ENCODE measurements at regions not wholly inside any gene's neighbourhood (a gene's known extent, or its start where the extent isn't known, plus 50 kb on each side); places are given as distances from the start of the nearest gene placed in this dataset.

GRCh38 chr21:35149698-35150097, 100.6 kb upstream of the RUNX1 start:
- peaks cover 11% of the 10 kb centered on the region for H3K36me3 Mint-ChIP-seq (ENCODE audit: low read depth)
- H3K4me3 Mint-ChIP-seq = peak overlapping the region; percentile 15
- intact Hi-C loops (cut with micrococcal nuclease) = loop anchor here (1.0 to 5.0 kb wide), 4 partner anchors 48 to 101 kb away; no protein-coding TSS in a partner anchor
- peak overlapping the region; percentile 92 for H3K27ac Mint-ChIP-seq
- H3K9me3 Mint-ChIP-seq = peaks cover 21% of the 10 kb centered on the region
- no peaks in the 10 kb centered on the region for H3K27me3 Mint-ChIP-seq
- DNase-seq = no peak
- H3K4me1 Mint-ChIP-seq = peaks cover 33% of the 10 kb centered on the region

GRCh38 chr21:35147439-35147838, 98.3 kb upstream of the RUNX1 start:
- intact Hi-C loops (cut with micrococcal nuclease) = no loop called here
- no peak for DNase-seq
- no peaks in the 10 kb centered on the region for H3K27me3 Mint-ChIP-seq
- H3K4me3 Mint-ChIP-seq = no peak overlapping the region
- peaks cover 11% of the 10 kb centered on the region for H3K36me3 Mint-ChIP-seq (ENCODE audit: low read depth)
- H3K9me3 Mint-ChIP-seq = peaks cover 21% of the 10 kb centered on the region
- no peak overlapping the region for H3K27ac Mint-ChIP-seq
- H3K4me1 Mint-ChIP-seq = peaks cover 33% of the 10 kb centered on the region

GRCh38 chr21:35145626-35146233, 96.6 kb upstream of the RUNX1 start:
- peak overlapping the region; percentile 66 for H3K27ac Mint-ChIP-seq
- DNase-seq = no peak
- intact Hi-C loops (cut with micrococcal nuclease) = no loop called here

GRCh38 chr21:35144978-35145377, 95.9 kb upstream of the RUNX1 start:
- intact Hi-C loops (cut with micrococcal nuclease) = no loop called here
- H3K4me3 Mint-ChIP-seq = no peak overlapping the region
- H3K4me1 Mint-ChIP-seq = peaks cover 19% of the 10 kb centered on the region

More at GRCh38 chr21:35145626-35146233, 96.6 kb upstream of the RUNX1 start:
- peaks cover 20% of the 10 kb centered on the region for H3K4me1 Mint-ChIP-seq
- H3K27me3 Mint-ChIP-seq = no peaks in the 10 kb centered on the region
- H3K4me3 Mint-ChIP-seq = no peak overlapping the region
- peaks cover 19% of the 10 kb centered on the region for H3K9me3 Mint-ChIP-seq
- H3K36me3 Mint-ChIP-seq (ENCODE audit: low read depth) = peaks cover 9% of the 10 kb centered on the region

GRCh38 chr21:35142036-35142815, 93.1 kb upstream of the RUNX1 start:
- Mint-ChIP-seq H3K36me3 (ENCODE audit: low read depth) (no peaks in the 10 kb centered on the region), H3K4me3 (no peak overlapping the region), H3K27me3 (no peaks in the 10 kb centered on the region), H3K9me3 (peaks cover 5% of the 10 kb centered on the region), H3K27ac (no peak overlapping the region), H3K4me1 (peaks cover 28% of the 10 kb centered on the region)
- intact Hi-C loops (cut with micrococcal nuclease) = no loop called here
- no peak for DNase-seq

More at GRCh38 chr21:35144978-35145377, 95.9 kb upstream of the RUNX1 start:
- Mint-ChIP-seq H3K27ac (peak overlapping the region; percentile 79), H3K36me3 (ENCODE audit: low read depth) (peaks cover 4% of the 10 kb centered on the region), H3K9me3 (peaks cover 13% of the 10 kb centered on the region), H3K27me3 (no peaks in the 10 kb centered on the region)
- DNase-seq = no peak

GRCh38 chr21:35139382-35139715, 90.2 kb upstream of the RUNX1 start:
- no peaks in the 10 kb centered on the region for H3K36me3 Mint-ChIP-seq (ENCODE audit: low read depth)
- H3K4me1 Mint-ChIP-seq = peaks cover 27% of the 10 kb centered on the region
- H3K9me3 Mint-ChIP-seq = peaks cover 5% of the 10 kb centered on the region
- H3K27me3 Mint-ChIP-seq = no peaks in the 10 kb centered on the region
- intact Hi-C loops (cut with micrococcal nuclease) = loop anchor here (1.0 to 5.0 kb wide), 11 partner anchors 12 to 261 kb away; no protein-coding TSS in a partner anchor
- peak overlapping the region; percentile 74 for H3K4me3 Mint-ChIP-seq
- no peak for DNase-seq
- H3K27ac Mint-ChIP-seq = peak overlapping the region; percentile 97

GRCh38 chr21:35138665-35139381, 89.7 kb upstream of the RUNX1 start:
- H3K4me1 Mint-ChIP-seq = peaks cover 30% of the 10 kb centered on the region
- H3K27ac Mint-ChIP-seq = peak overlapping the region; percentile 97
- intact Hi-C loops (cut with micrococcal nuclease) = loop anchor here (1.0 to 5.0 kb wide), 11 partner anchors 12 to 261 kb away; no protein-coding TSS in a partner anchor

GRCh38 chr21:35136586-35137219, 87.6 kb upstream of the RUNX1 start:
- intact Hi-C loops (cut with micrococcal nuclease) = loop anchor here (5.0 kb wide), 2 partner anchors 86 to 149 kb away; no protein-coding TSS in a partner anchor
- no peak for DNase-seq
- Mint-ChIP-seq H3K36me3 (ENCODE audit: low read depth) (no peaks in the 10 kb centered on the region), H3K27ac (peak overlapping the region; percentile 66), H3K9me3 (peaks cover 3% of the 10 kb centered on the region), H3K4me1 (peaks cover 30% of the 10 kb centered on the region), H3K27me3 (no peaks in the 10 kb centered on the region), H3K4me3 (no peak overlapping the region)

More at GRCh38 chr21:35138665-35139381, 89.7 kb upstream of the RUNX1 start:
- Mint-ChIP-seq H3K36me3 (ENCODE audit: low read depth) (no peaks in the 10 kb centered on the region), H3K9me3 (peaks cover 5% of the 10 kb centered on the region), H3K4me3 (peak overlapping the region; percentile 74), H3K27me3 (no peaks in the 10 kb centered on the region)
- DNase-seq = peak; percentile 68

- Mint-ChIP-seq H3K4me1 (peaks cover 30% of the 10 kb centered on the region), H3K9me3 (no peaks in the 10 kb centered on the region)
- intact Hi-C loops (cut with micrococcal nuclease) = loop anchor here (5.0 kb wide), 2 partner anchors 86 to 149 kb away; no protein-coding TSS in a partner anchor
Observed at GRCh38 chr21:35136106-35136505, 87.0 kb upstream of the RUNX1 start.

GRCh38 chr21:35135481-35135880, 86.4 kb upstream of the RUNX1 start:
- H3K36me3 Mint-ChIP-seq (ENCODE audit: low read depth) = no peaks in the 10 kb centered on the region
- H3K27ac Mint-ChIP-seq = no peak overlapping the region
- DNase-seq = no peak
- intact Hi-C loops (cut with micrococcal nuclease) = loop anchor here (5.0 kb wide), 2 partner anchors 87 to 148 kb away; no protein-coding TSS in a partner anchor
- no peaks in the 10 kb centered on the region for H3K27me3 Mint-ChIP-seq
- peaks cover 5% of the 10 kb centered on the region for H3K9me3 Mint-ChIP-seq
- H3K4me1 Mint-ChIP-seq = peaks cover 27% of the 10 kb centered on the region
- H3K4me3 Mint-ChIP-seq = no peak overlapping the region

More at GRCh38 chr21:35136106-35136505, 87.0 kb upstream of the RUNX1 start:
- H3K27ac Mint-ChIP-seq = peak overlapping the region; percentile 11
- H3K36me3 Mint-ChIP-seq (ENCODE audit: low read depth) = no peaks in the 10 kb centered on the region
- no peaks in the 10 kb centered on the region for H3K27me3 Mint-ChIP-seq
- no peak overlapping the region for H3K4me3 Mint-ChIP-seq
- no peak for DNase-seq

- Mint-ChIP-seq H3K9me3 (peaks cover 10% of the 10 kb centered on the region), H3K27me3 (no peaks in the 10 kb centered on the region), H3K27ac (no peak overlapping the region), H3K4me3 (no peak overlapping the region), H3K4me1 (peaks cover 20% of the 10 kb centered on the region), H3K36me3 (ENCODE audit: low read depth) (no peaks in the 10 kb centered on the region)
- no peak for DNase-seq
- intact Hi-C loops (cut with micrococcal nuclease) = no loop called here
Observed at GRCh38 chr21:35134309-35134708, 85.2 kb upstream of the RUNX1 start.

GRCh38 chr21:35128536-35128935, 79.4 kb upstream of the RUNX1 start:
- Mint-ChIP-seq H3K4me3 (no peak overlapping the region), H3K27ac (no peak overlapping the region), H3K36me3 (ENCODE audit: low read depth) (no peaks in the 10 kb centered on the region), H3K27me3 (no peaks in the 10 kb centered on the region), H3K4me1 (no peaks in the 10 kb centered on the region), H3K9me3 (peaks cover 46% of the 10 kb centered on the region)
- intact Hi-C loops (cut with micrococcal nuclease) = no loop called here
- DNase-seq = no peak

- H3K4me1 Mint-ChIP-seq = no peaks in the 10 kb centered on the region
- no peak overlapping the region for H3K27ac Mint-ChIP-seq
- H3K27me3 Mint-ChIP-seq = no peaks in the 10 kb centered on the region
- H3K36me3 Mint-ChIP-seq (ENCODE audit: low read depth) = peaks cover 2% of the 10 kb centered on the region
- no peak for DNase-seq
- intact Hi-C loops (cut with micrococcal nuclease) = no loop called here
- H3K9me3 Mint-ChIP-seq = peaks cover 53% of the 10 kb centered on the region
- H3K4me3 Mint-ChIP-seq = no peak overlapping the region
Observed at GRCh38 chr21:35127851-35128250, 78.7 kb upstream of the RUNX1 start.

All from activated CD4-positive, alpha-beta T cell treated with anti-CD3 and anti-CD28 coated beads, Interleukin-2, amount 10 ng/mL, durations not matched to agents 24 days and 14 days (primary cell).